BE2C (cell line): ENCODE measurements at regions not wholly inside any gene's neighbourhood (a gene's known extent, or its start where the extent isn't known, plus 50 kb on each side); places are given as distances from the start of the nearest gene placed in this dataset.

Source experiments
- DNase-seq: peaks from one replicate; pipeline ENCODE4 v3.0.0-alpha.2; 2020
- H3K27me3 ChIP-seq: fragments of 250-450 bp; sonication (Bioruptor Pico); 2 replicates; pipeline ENCODE4 v1.5.1; 2020; ENCODE audit warnings: mild to moderate bottlenecking
- H3K36me3 ChIP-seq: fragments of 250-450 bp; sonication (Bioruptor Pico); 2 replicates; pipeline ENCODE4 v1.5.1; 2020; ENCODE audit warnings: mild to moderate bottlenecking
- H3K4me1 ChIP-seq: fragments of 250-450 bp; sonication (Bioruptor Pico); 2 replicates; pipeline ENCODE4 v1.5.1; 2020
- H3K4me3 ChIP-seq: 2 replicates; pipeline ENCODE4 v1.5.1; 2011; ENCODE audit warnings: low read depth, low read length
- H3K9me3 ChIP-seq: fragments of 250-450 bp; sonication (Bioruptor Pico); 2 replicates; pipeline ENCODE4 v1.5.1; 2020
- TF ChIP-seq, protein P1 (sequence below): IDR thresholded peaks from 2 replicates; pipeline ENCODE4 v1.5.1; 2012; ENCODE audit warnings: mild to moderate bottlenecking, low read depth, low read length

- no peak overlapping the region for H3K4me3 ChIP-seq
- TF ChIP-seq, protein P1, sequence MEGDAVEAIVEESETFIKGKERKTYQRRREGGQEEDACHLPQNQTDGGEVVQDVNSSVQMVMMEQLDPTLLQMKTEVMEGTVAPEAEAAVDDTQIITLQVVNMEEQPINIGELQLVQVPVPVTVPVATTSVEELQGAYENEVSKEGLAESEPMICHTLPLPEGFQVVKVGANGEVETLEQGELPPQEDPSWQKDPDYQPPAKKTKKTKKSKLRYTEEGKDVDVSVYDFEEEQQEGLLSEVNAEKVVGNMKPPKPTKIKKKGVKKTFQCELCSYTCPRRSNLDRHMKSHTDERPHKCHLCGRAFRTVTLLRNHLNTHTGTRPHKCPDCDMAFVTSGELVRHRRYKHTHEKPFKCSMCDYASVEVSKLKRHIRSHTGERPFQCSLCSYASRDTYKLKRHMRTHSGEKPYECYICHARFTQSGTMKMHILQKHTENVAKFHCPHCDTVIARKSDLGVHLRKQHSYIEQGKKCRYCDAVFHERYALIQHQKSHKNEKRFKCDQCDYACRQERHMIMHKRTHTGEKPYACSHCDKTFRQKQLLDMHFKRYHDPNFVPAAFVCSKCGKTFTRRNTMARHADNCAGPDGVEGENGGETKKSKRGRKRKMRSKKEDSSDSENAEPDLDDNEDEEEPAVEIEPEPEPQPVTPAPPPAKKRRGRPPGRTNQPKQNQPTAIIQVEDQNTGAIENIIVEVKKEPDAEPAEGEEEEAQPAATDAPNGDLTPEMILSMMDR, result no peak
- H3K27me3 ChIP-seq, result no peaks in the 10 kb centered on the region
- no peaks in the 10 kb centered on the region for H3K36me3 ChIP-seq
- DNase-seq, result no peak
- no peaks in the 10 kb centered on the region; the same call in 1 of the 2 replicates for H3K4me1 ChIP-seq
- no peaks in the 10 kb centered on the region for H3K9me3 ChIP-seq
Observed at GRCh38 chr11:43549624-43550023, 130.9 kb upstream of the HSD17B12 start.

GRCh38 chr11:43550714-43551113 is 129.8 kb upstream of the HSD17B12 start:
- no peaks in the 10 kb centered on the region for H3K36me3 ChIP-seq
- no peak for DNase-seq
- H3K9me3 ChIP-seq, result no peaks in the 10 kb centered on the region
- H3K27me3 ChIP-seq, result no peaks in the 10 kb centered on the region
- TF ChIP-seq, protein P1, result no peak
- no peaks in the 10 kb centered on the region; the same call in 1 of the 2 replicates for H3K4me1 ChIP-seq
- H3K4me3 ChIP-seq, result no peak overlapping the region

DNA sequence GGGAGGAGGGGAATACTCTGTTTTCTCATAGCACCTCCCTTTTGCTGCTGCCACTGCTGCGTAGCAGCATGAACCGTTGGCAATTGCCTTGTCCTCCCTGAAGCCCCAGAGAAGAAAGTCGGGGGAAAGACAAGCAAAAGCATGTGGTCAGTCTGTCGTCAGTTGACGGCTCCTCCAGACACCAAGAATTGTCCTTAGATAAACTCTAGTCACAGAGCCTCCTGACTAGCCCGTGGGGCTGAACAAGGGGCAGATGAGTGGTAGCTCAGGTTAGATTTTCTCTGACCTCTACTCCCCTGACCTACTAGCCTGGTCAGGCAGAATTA is 126.4 kb upstream of the HSD17B12 start:
- no peaks in the 10 kb centered on the region for H3K9me3 ChIP-seq
- TF ChIP-seq, protein P1, result no peak
- H3K27me3 ChIP-seq, result no peaks in the 10 kb centered on the region
- no peak overlapping the region for H3K4me3 ChIP-seq
- H3K36me3 ChIP-seq, result no peaks in the 10 kb centered on the region
- no peaks in the 10 kb centered on the region; the same call in 1 of the 2 replicates for H3K4me1 ChIP-seq
- no peak for DNase-seq

DNA sequence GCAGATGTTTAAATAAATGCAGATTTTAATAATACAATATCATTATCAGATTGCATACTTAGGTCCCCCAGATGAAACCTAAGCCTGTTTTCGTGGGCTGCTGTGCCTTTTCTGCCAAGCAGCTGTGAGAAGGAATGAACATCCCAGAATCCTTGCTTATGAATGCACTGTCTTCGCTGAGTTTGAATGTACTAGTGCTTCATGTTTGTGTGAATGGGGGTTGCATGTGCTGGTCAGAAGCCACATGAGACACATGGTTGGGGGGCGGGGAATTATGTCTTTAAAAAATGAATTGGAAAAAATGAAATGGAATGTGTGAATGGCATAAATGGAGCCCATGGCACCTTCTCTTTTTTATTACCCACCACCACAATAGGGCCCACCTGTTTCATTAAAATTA is 125.4 kb upstream of the HSD17B12 start:
- Histone ChIP-seq H3K36me3 (no peaks in the 10 kb centered on the region), H3K27me3 (no peaks in the 10 kb centered on the region), H3K9me3 (no peaks in the 10 kb centered on the region), H3K4me1 (no peaks in the 10 kb centered on the region; the same call in 1 of the 2 replicates), H3K4me3 (no peak overlapping the region)
- no peak for DNase-seq
- TF ChIP-seq, protein P1, result no peak

DNA sequence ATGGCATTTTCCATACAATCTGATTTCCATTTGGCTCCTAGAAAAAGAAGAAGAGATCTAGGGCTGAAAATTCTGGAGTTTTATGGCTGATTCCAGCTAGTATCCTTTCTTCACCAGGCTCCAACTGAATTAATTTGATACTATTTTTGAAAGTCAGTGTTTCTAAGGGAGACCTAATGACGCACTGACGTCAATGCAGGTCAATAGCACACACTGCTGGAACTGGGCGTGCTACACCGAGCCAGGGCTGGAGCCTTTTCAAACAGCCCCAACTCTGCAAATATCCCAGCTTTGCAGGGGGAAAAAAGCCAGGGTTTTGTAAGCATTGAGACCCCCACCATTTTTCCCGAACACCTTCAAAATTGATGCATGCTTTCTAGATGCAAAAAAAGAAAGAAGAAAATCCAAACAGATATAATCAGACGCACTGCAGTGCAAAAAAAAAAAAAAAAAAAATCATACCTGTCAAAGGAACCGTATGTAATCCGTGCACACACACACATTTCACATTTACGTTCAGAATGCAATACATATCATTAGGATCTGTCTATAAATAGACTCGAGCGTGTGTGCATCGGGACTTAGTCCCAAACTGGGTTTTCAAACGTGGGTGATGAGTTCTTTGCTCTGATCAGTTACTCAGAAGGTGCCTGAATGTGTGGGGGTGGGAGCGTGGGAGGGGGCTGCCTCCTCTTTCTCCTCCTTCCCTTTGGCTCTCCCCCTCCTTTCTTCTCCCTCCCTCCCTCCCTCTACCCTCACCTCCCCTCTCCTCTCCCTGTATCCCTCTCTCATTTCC is 124.5 kb upstream of the HSD17B12 start:
- Histone ChIP-seq H3K4me1 (no peaks in the 10 kb centered on the region; the same call in 1 of the 2 replicates), H3K27me3 (no peaks in the 10 kb centered on the region), H3K36me3 (no peaks in the 10 kb centered on the region), H3K9me3 (no peaks in the 10 kb centered on the region), H3K4me3 (peak overlapping the region; percentile 33)
- no peak for DNase-seq
- TF ChIP-seq, protein P1, result no peak

GRCh38 chr11:43556612-43557375 is 123.7 kb upstream of the HSD17B12 start:
- H3K27me3 ChIP-seq, result no peaks in the 10 kb centered on the region
- H3K4me3 ChIP-seq, result no peak overlapping the region; the same call in 1 of the 2 replicates

More at GRCh38 chr11:43556612-43557375, 123.7 kb upstream of the HSD17B12 start:
- H3K4me1 ChIP-seq, result no peaks in the 10 kb centered on the region; the same call in 1 of the 2 replicates
- TF ChIP-seq, protein P1, result no peak
- H3K36me3 ChIP-seq, result no peaks in the 10 kb centered on the region
- DNase-seq, result no peak
- H3K9me3 ChIP-seq, result no peaks in the 10 kb centered on the region
